ENCODE measurements at regions not wholly inside any gene's neighbourhood (a gene's known extent, or its start where the extent isn't known, plus 50 kb on each side); places are given as distances from the start of the nearest gene placed in this dataset.

- no peak for DNase-seq
Observed at GRCh38 chr2:134133622-134134312, 120.1 kb upstream of the MGAT5 start.

DNA sequence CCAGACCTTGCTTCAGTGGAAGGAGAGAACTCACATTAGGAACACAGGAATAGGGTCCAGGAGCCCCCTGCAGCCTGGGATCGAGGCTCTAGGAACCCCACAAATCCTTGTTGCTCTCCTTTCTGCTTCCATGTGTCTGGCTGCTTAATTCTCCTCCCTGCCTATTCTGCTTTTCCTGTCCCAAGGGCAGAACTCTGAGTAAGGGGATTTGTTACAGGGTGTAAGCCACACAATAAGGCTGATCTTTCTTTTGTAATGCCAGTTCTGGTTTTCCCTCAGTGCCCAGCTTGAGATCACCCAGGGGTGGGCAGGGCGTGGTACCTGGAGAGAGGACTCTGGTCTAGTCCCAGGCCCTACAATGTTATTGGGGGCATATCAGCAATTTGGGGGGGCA, 119.6 kb upstream of the MGAT5 start:
- no peak for DNase-seq

DNA sequence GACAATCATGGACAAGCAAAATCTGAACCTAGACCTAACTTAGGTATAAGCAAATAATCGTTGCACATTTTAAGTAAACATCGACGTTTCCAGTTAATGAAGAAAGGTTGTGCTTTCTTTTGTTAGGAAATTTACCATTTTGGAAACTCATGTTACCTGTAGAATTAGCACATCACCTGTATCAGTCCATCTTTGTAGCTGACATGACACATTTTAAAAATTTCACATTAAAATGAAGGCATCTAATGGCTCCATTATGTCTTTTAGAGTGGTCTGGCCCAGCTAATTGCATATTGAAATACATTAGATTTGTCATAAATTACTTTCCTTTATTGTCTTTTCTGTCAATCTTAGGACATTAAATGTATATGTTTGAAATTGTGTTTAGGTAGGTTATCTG, 119.0 kb upstream of the MGAT5 start:
- no peak for DNase-seq

GRCh38 chr2:134135793-134136192, 118.1 kb upstream of the MGAT5 start:
- no peak for DNase-seq

GRCh38 chr2:134136731-134137130, 117.1 kb upstream of the MGAT5 start:
- DNase-seq, result no peak

GRCh38 chr2:134137182-134137611, 116.7 kb upstream of the MGAT5 start:
- no peak for DNase-seq

- DNase-seq, result no peak
Observed at GRCh38 chr2:134138115-134138514, 115.8 kb upstream of the MGAT5 start.

GRCh38 chr2:134139611-134140010, 114.3 kb upstream of the MGAT5 start:
- DNase-seq, result no peak

DNA sequence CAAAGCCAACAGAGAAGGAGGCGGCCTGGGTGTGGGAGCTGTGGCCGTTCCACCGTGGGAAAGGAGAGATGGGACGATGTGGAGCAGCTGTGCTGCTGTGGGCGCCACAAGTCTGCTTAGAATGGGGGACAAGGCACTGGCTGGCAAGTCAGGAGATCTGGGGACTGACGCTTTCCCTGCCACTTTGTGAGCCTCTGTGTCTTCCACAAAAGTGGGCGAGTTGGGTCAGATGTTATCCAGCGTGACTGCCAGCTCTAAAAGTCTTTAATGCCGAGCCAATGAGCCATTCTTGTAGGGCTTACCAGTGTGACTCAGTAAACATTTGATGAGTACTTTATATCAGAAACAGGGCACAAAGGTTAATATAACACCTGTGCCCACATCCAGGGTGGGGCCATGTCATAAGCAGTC, 113.6 kb upstream of the MGAT5 start:
- DNase-seq, result no peak

- no peak for DNase-seq
Observed at GRCh38 chr2:134141598-134142340, 112.1 kb upstream of the MGAT5 start.

GRCh38 chr2:134142341-134142738, 111.5 kb upstream of the MGAT5 start:
- no peak for DNase-seq

- no peak for DNase-seq
Observed at GRCh38 chr2:134142903-134143302, 111.0 kb upstream of the MGAT5 start.

DNA sequence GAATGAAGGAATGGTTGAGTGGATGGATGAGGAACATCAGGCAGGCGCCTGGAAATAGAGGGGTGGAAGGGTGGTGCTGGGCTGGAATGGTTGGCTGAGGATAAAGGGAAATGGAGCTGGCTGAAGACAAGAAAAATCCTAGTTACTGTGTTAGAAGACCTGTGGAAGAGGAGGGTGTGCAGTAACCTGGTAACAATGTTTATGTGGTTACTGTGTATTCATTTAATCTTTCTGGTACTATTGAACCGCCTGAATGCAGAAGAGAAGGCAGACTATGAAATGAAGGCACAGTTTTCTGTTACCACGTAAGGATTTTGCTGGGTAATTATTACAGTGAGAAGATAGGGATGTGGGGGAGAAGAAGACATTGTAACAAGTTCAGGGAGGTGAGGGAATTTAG, 110.3 kb upstream of the MGAT5 start:
- no peak for DNase-seq

- no peak for DNase-seq
Observed at GRCh38 chr2:134144081-134144596, 109.7 kb upstream of the MGAT5 start.

- no peak for DNase-seq
Observed at GRCh38 chr2:134144651-134145050, 109.2 kb upstream of the MGAT5 start.

DNA sequence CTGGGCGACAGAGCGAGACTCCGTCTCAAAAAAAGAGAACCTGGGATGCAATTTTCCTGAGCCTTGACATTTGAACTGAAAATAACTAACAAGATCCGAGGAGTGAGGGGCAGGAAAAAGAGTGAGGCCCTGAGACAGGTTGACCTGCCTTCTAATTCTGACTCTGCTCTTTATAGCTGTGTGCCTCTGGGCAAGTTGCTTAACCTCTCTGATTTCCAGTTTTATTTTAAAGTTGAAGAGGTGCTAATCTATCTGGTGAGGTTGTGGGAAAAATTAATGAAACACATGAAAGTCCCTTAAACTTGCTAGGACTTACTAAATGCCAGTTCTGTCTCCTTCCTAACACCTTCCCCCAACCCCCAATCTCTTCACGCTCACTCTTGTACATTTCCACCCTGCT, 108.4 kb upstream of the MGAT5 start:
- DNase-seq, result no peak

- DNase-seq, result no peak
Observed at GRCh38 chr2:134146161-134146560, 107.7 kb upstream of the MGAT5 start.

GRCh38 chr2:134146620-134147019, 107.3 kb upstream of the MGAT5 start:
- no peak for DNase-seq

- no peak for DNase-seq
Observed at GRCh38 chr2:134148172-134148571, 105.7 kb upstream of the MGAT5 start.

DNA sequence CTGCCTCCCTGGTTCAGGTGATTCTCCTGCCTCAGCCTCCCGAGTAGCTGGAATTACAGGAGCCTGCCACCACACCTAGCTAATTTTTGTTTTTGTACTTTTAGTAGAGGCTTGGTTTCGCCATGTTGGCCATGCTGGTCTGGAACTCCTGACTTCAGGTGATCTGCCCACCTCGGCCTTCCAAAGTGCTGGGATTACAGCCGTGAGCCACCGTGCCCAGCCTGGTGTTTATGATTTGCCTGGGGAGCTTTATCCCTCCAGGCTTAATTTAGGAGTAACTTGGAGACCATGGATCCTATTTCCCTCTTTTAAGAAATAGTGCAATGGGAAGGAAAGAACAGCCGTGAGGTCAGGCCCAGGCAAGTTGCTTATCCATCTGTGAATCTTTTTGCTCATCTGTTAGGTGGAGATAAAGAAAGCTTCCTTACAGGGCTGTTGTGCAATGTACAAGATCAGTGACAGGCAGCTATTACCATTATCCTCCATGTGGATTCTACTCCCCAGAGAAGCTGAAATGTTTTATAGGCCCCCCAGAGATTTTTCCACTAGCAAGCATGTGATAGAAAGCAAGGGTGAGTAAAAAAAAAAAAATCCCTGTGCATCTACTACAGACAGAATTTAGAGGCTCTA, 104.9 kb upstream of the MGAT5 start:
- no peak for DNase-seq

GRCh38 chr2:134149904-134150303, 104.0 kb upstream of the MGAT5 start:
- no peak for DNase-seq

GRCh38 chr2:134150760-134151159, 103.1 kb upstream of the MGAT5 start:
- DNase-seq, result no peak

- no peak for DNase-seq
Observed at GRCh38 chr2:134152045-134153010, 101.5 kb upstream of the MGAT5 start.

Measured in NCI-H1436 (cell line).